ENCODE measurements at regions not wholly inside any gene's neighbourhood (a gene's known extent, or its start where the extent isn't known, plus 50 kb on each side); places are given as distances from the start of the nearest gene placed in this dataset.
A peak's percentile ranks its signal among the peaks of the same experiment; 100 is the strongest.

GRCh38 chr11:90784241-90784814 is 561.5 kb upstream of the CHORDC1 start:
- no peak for DNase-seq (ENCODE audit: low spot score)

GRCh38 chr11:90783111-90783510 is 560.3 kb upstream of the CHORDC1 start:
- DNase-seq (ENCODE audit: low spot score): no peak

GRCh38 chr11:90779098-90779497 is 556.2 kb upstream of the CHORDC1 start:
- DNase-seq (ENCODE audit: low spot score): no peak

GRCh38 chr11:90775567-90776165 is 552.8 kb upstream of the CHORDC1 start:
- no peak for DNase-seq (ENCODE audit: low spot score)

GRCh38 chr11:90774727-90775566 is 552.1 kb upstream of the CHORDC1 start:
- no peak for DNase-seq (ENCODE audit: low spot score)

GRCh38 chr11:90770007-90770406 is 547.2 kb upstream of the CHORDC1 start:
- no peak for DNase-seq (ENCODE audit: low spot score)

- DNase-seq (ENCODE audit: low spot score): no peak
Measured at GRCh38 chr11:90766121-90766520, 543.3 kb upstream of the CHORDC1 start.

- DNase-seq (ENCODE audit: low spot score): no peak
Measured at GRCh38 chr11:90764691-90765090, 541.8 kb upstream of the CHORDC1 start.

- DNase-seq (ENCODE audit: low spot score): no peak
Measured at GRCh38 chr11:90757849-90758494, 535.1 kb upstream of the CHORDC1 start.

- peak; percentile 9 for DNase-seq (ENCODE audit: low spot score)
Measured at GRCh38 chr11:90756617-90757016, 533.8 kb upstream of the CHORDC1 start.

GRCh38 chr11:90753546-90753945 is 530.7 kb upstream of the CHORDC1 start:
- no peak for DNase-seq (ENCODE audit: low spot score)

GRCh38 chr11:90747057-90747456 is 524.2 kb upstream of the CHORDC1 start:
- peak; percentile 8 for DNase-seq (ENCODE audit: low spot score)

GRCh38 chr11:90744169-90744568 is 521.3 kb upstream of the CHORDC1 start:
- no peak for DNase-seq (ENCODE audit: low spot score)

GRCh38 chr11:90738799-90739198 is 516.0 kb upstream of the CHORDC1 start:
- DNase-seq (ENCODE audit: low spot score): no peak

GRCh38 chr11:90737444-90738050 is 514.7 kb upstream of the CHORDC1 start:
- peak; percentile 35 for DNase-seq (ENCODE audit: low spot score)

GRCh38 chr11:90732486-90732885 is 509.6 kb upstream of the CHORDC1 start:
- DNase-seq (ENCODE audit: low spot score): no peak

- DNase-seq (ENCODE audit: low spot score): no peak
Measured at GRCh38 chr11:90723475-90723874, 500.6 kb upstream of the CHORDC1 start.

GRCh38 chr11:90722552-90723190 is 499.8 kb upstream of the CHORDC1 start:
- no peak for DNase-seq (ENCODE audit: low spot score)

- no peak for DNase-seq (ENCODE audit: low spot score)
Measured at GRCh38 chr11:90717522-90717921, 494.7 kb upstream of the CHORDC1 start.

- no peak for DNase-seq (ENCODE audit: low spot score)
Measured at GRCh38 chr11:90705661-90706060, 482.8 kb upstream of the CHORDC1 start.

- no peak for DNase-seq (ENCODE audit: low spot score)
Measured at GRCh38 chr11:90704510-90704909, 481.7 kb upstream of the CHORDC1 start.
